K562 (cell line): ENCODE measurements at regions not wholly inside any gene's neighbourhood (a gene's known extent, or its start where the extent isn't known, plus 50 kb on each side); places are given as distances from the start of the nearest gene placed in this dataset.

Experiments
- ATAC-seq: fragments of 200-7000 bp; cut with Tn5 transposase; 3 replicates; pipeline ENCODE4 v1.9.1; 2020; ENCODE audit warnings: moderate library complexity
- BruUV-seq: library from RNA; stranded (reverse); fragments of 400-500 nt; replicated peaks from 2 replicates; lab custom pipeline; 2021; lab: Mats Ljungman, UMichigan
- CTCF ChIA-PET: fragments of 300-600 bp; formaldehyde crosslinking; extraction: SDS; loops from one replicate; lab custom pipeline; 2021; ENCODE audit warnings: low intra/inter-chr PET ratio; lab: Yijun Ruan, JAX
- POLR2A ChIA-PET: fragments of 300-600, 350-650 bp; sonication (Branson Sonifier 250); formaldehyde crosslinking; extraction: SDS; loops from one replicate; lab custom pipeline; 2021; ENCODE audit warnings: antibody characterized with exemption, inconsistent platforms; lab: Yijun Ruan, JAX
- DNase-seq, 4 experiments: peaks; one replicate each; pipeline versions ENCODE4 v3.0.0 to v3.0.0-alpha.2; 2011 to 2018; ENCODE audit warnings: low spot score in 3 of 4, mixed read lengths in 3 of 4; ENCODE audit errors: extremely low read depth in 1 of 4
- FAIRE-seq: peaks from 2 replicates; lab custom pipeline; 2011; peaks lifted over from hg19 to GRCh38; lab: Jason Lieb, UNC
- H2AFZ ChIP-seq: 2 replicates; pipeline ENCODE4 v1.6.0; 2011; ENCODE audit warnings: low read depth, low read length, control low read depth, inconsistent platforms
- H3K27ac ChIP-seq: fragments of 200-600 bp; 3 replicates; pipeline ENCODE4 v1.8.0; 2011; ENCODE audit warnings: low read depth, mild to moderate bottlenecking, control low read depth, inconsistent platforms, low read length, moderate library complexity, mixed read lengths; ENCODE audit errors: extremely low read depth
- H3K27me3 ChIP-seq, 2 experiments: fragments of 300-600 bp in 1 of 2; 2 replicates in 1 of 2; 3 replicates in 1 of 2; pipeline versions ENCODE4 v1.6.0 to v1.8.0; 2011; ENCODE audit warnings: inconsistent platforms in 2 of 2, low read length in 2 of 2, mild to moderate bottlenecking in 1 of 2, mixed read lengths in 1 of 2, moderate library complexity in 1 of 2; ENCODE audit not compliant: control insufficient read depth in 2 of 2, insufficient read depth in 2 of 2
- H3K36me3 ChIP-seq: fragments of 300-600 bp; 3 replicates; pipeline ENCODE4 v1.8.0; 2011; ENCODE audit warnings: mild to moderate bottlenecking, low read length, inconsistent platforms; ENCODE audit not compliant: control insufficient read depth, insufficient read depth
- H3K4me1 ChIP-seq, 2 experiments: fragments of 200-600 bp in 1 of 2; replicated peaks in 1 of 2; 2 replicates in 1 of 2; 3 replicates in 1 of 2; pipeline versions ENCODE4 v1.5.1 to v1.8.0; 2011; ENCODE audit warnings: inconsistent platforms in 2 of 2, low read length in 2 of 2, mild to moderate bottlenecking in 1 of 2, mixed read lengths in 1 of 2, moderate library complexity in 1 of 2; ENCODE audit not compliant: control insufficient read depth in 2 of 2, insufficient read depth in 2 of 2
- H3K4me2 ChIP-seq: 2 replicates; pipeline ENCODE4 v1.6.1; 2011; ENCODE audit warnings: low read length, control low read depth, inconsistent platforms, mixed read lengths; ENCODE audit not compliant: insufficient read depth
- H3K4me3 ChIP-seq: fragments of 200-600 bp; sonication (generic), shearing (Covaris generic); 2 replicates; pipeline ENCODE4 v1.5.1; 2016; ENCODE audit warnings: control low read depth, inconsistent platforms
- H3K79me2 ChIP-seq: fragments of 200-600 bp; 3 replicates; pipeline ENCODE4 v1.8.0; 2011; ENCODE audit warnings: low read length, inconsistent platforms; ENCODE audit not compliant: control insufficient read depth, insufficient read depth
- H3K9ac ChIP-seq, 2 experiments: 2 replicates each; pipeline versions ENCODE4 v1.6.0 to v1.6.1; 2011; ENCODE audit warnings: low read depth in 2 of 2, low read length in 2 of 2, control low read depth in 1 of 2, inconsistent platforms in 1 of 2, mild to moderate bottlenecking in 1 of 2, mixed read lengths in 1 of 2; ENCODE audit not compliant: insufficient read depth in 1 of 2
- H3K9me1 ChIP-seq: one replicate; pipeline ENCODE4 v1.6.0; 2011; ENCODE audit warnings: inconsistent platforms, mild to moderate bottlenecking, low read length, moderate library complexity; ENCODE audit not compliant: control insufficient read depth, insufficient read depth
- H3K9me3 ChIP-seq: replicated peaks from 2 replicates; pipeline ENCODE4 v1.5.1; 2011; ENCODE audit warnings: low read depth, low read length, inconsistent platforms; ENCODE audit not compliant: control insufficient read depth, insufficient read depth
- H4K20me1 ChIP-seq: replicated peaks from 2 replicates; pipeline ENCODE4 v1.6.1; 2011; ENCODE audit warnings: low read length, inconsistent platforms, mixed read lengths; ENCODE audit not compliant: control insufficient read depth, insufficient read depth
- BDP1 ChIP-seq: IDR thresholded peaks from 3 replicates; pipeline ENCODE4 v1.6.1; 2011; ENCODE audit not compliant: insufficient read length, insufficient read depth
- MXI1 ChIP-seq: IDR thresholded peaks from 2 replicates; pipeline ENCODE4 v1.6.1; 2011; ENCODE audit warnings: low read depth, mild to moderate bottlenecking, improper control_type of control experiment, low read length
- NFIC ChIP-seq: fragments of 450-650 bp; IDR thresholded peaks from 2 replicates; pipeline ENCODE4 v1.6.1; 2017; ENCODE audit warnings: mild to moderate bottlenecking, inconsistent platforms
- SOX6 ChIP-seq: fragments of 450-650 bp; IDR thresholded peaks from 2 replicates; pipeline ENCODE4 v1.6.1; 2014; ENCODE audit warnings: mild to moderate bottlenecking
- TBL1XR1 ChIP-seq, 2 experiments: IDR thresholded peaks; 2 replicates each; pipeline ENCODE4 v1.6.1; 2012; ENCODE audit warnings: improper control_type of control experiment in 2 of 2, low read length in 2 of 2, mild to moderate bottlenecking in 1 of 2
- whole genome bisulfite sequencing: fragments of 100-300 bp; shearing (Covaris generic); methylation state at CpG from one replicate; pipeline ENCODE4 v1.1.6; 2016; ENCODE audit warnings: low coverage, mixed read lengths; ENCODE audit not compliant: insufficient coverage; ENCODE audit errors: missing lambda C conversion rate; 5-methylcytosine and 5-hydroxymethylcytosine counted together
- in situ Hi-C: fragments of 300-500 bp; cut with MboI; formaldehyde crosslinking; loops from 4 replicates; pipeline ENCODE4 v1.15.0; 2018; ENCODE audit warnings: inconsistent platforms, mixed read lengths
- intact Hi-C: fragments of 100-400 bp; cut with micrococcal nuclease; formaldehyde crosslinking; loops from 2 replicates; pipeline ENCODE4 v1.14.2; 2022
- TF ChIP-seq, protein P1 (sequence below): fragments of 450-650 bp; IDR thresholded peaks from 2 replicates; pipeline ENCODE4 v1.6.1; 2016; ENCODE audit warnings: missing biosample characterization, missing genetic modification characterization
- TF ChIP-seq, protein P2 (sequence below): fragments of 250-450 bp; sonication (Bioruptor Pico); IDR thresholded peaks from 2 replicates; pipeline ENCODE4 v1.8.0; 2021; ENCODE audit warnings: moderate library complexity, mild to moderate bottlenecking, inconsistent platforms

DNA sequence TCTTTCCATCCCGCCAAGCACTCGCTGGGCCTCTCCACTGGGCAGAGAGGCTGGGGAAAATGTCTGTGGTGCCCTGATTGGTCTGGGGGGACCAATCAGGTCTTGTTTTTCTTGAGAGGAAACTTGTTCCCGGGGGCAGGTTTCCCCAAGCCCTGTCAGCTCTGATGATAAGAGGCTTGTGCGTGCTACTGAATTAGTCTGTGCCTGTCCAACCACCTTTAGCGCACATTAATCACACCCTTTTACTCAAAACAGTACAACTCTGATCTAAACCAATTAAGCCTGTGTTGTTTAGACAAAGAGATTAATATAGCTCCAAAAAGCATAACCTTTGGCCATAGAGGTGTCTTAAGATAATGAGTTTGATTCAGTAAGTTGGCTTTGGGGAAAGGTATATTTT is 580.4 kb downstream of the VRK1 start:
- BruUV-seq = no TSS peak
- Histone ChIP-seq H3K9ac (no peak overlapping the region), H3K27ac (no peak overlapping the region), H3K36me3 (no peaks in the 10 kb centered on the region), H3K79me2 (no peaks in the 10 kb centered on the region), H3K27me3 (no peaks in the 10 kb centered on the region), H3K9me1 (no peaks in the 10 kb centered on the region), H3K4me1 (no peaks in the 10 kb centered on the region), H3K4me3 (no peak overlapping the region), H3K4me2 (no peak overlapping the region), H4K20me1 (no peaks in the 10 kb centered on the region; the same call in 1 of the 2 replicates), H3K9me3 (no peaks in the 10 kb centered on the region), H2AFZ (no peak overlapping the region)
- in situ Hi-C loops = no loop called here
- DNase-seq (no peak), FAIRE-seq (no peak), ATAC-seq (no peak)
- TF ChIP-seq BDP1 (no peak), MXI1 (no peak), TBL1XR1 (IDR thresholded peaks at IDR 0.05; ENCODE audit: low read length in 2 of 2) (no peak), NFIC (no peak), SOX6 (no peak)
- TF ChIP-seq, protein P1, sequence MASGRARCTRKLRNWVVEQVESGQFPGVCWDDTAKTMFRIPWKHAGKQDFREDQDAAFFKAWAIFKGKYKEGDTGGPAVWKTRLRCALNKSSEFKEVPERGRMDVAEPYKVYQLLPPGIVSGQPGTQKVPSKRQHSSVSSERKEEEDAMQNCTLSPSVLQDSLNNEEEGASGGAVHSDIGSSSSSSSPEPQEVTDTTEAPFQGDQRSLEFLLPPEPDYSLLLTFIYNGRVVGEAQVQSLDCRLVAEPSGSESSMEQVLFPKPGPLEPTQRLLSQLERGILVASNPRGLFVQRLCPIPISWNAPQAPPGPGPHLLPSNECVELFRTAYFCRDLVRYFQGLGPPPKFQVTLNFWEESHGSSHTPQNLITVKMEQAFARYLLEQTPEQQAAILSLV = no peak
- TF ChIP-seq, protein P2, sequence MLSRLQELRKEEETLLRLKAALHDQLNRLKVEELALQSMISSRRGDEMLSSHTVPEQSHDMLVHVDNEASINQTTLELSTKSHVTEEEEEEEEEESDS = no peak
- WGBS = 0% methylated on average over 5 of the region's 5 CpGs
- CTCF ChIA-PET = no interaction called here
- intact Hi-C loops = no loop called here
- POLR2A ChIA-PET = no interaction called here
